ENCODE measurements at regions not wholly inside any gene's neighbourhood (a gene's known extent, or its start where the extent isn't known, plus 50 kb on each side); places are given as distances from the start of the nearest gene placed in this dataset.

GRCh38 chr2:129769185-129769991 lies 210.1 kb upstream of the RAB6C start (continued):
- TF ChIP-seq ZNF518B (CRISPR knock-in tag; IDR thresholded peaks at IDR 0.05) (no peak), HDAC2 (IDR thresholded peaks at IDR 0.05) (no peak), DPF2 (IDR thresholded peaks at IDR 0.05) (no peak), ZBTB5 (IDR thresholded peaks at IDR 0.05) (no peak)
